GM04504 (cell line): ENCODE measurements at regions not wholly inside any gene's neighbourhood (a gene's known extent, or its start where the extent isn't known, plus 50 kb on each side); places are given as distances from the start of the nearest gene placed in this dataset.
"Not testable (repeated sequence)": the region's sequence is repeated elsewhere in the genome, so short reads cannot be mapped to it uniquely, and the experiment has no call there.

Experiments
- DNase-seq: peaks from one replicate; pipeline ENCODE4 v3.0.0-alpha.2; 2012; ENCODE audit warnings: low read depth

DNA sequence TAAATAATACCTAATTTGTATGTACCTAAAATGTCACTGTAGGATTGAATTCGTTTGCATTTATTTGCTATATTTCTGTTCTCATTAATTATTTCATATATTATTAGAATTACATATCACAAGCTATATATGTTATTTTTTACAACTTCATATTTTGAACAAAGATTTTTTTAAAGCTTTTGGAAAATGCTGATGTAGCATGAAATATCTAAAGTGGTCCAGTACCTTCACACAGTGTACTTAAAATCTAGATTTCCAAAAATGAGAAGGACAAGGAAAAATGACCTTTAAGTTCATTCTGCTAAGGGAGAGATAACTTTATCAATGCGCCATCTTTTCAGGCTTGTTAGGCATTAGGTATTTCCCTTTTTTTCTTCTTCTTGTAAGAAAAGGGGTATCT, 71.8 kb downstream of the LARP7 start:
- no peak for DNase-seq

DNA sequence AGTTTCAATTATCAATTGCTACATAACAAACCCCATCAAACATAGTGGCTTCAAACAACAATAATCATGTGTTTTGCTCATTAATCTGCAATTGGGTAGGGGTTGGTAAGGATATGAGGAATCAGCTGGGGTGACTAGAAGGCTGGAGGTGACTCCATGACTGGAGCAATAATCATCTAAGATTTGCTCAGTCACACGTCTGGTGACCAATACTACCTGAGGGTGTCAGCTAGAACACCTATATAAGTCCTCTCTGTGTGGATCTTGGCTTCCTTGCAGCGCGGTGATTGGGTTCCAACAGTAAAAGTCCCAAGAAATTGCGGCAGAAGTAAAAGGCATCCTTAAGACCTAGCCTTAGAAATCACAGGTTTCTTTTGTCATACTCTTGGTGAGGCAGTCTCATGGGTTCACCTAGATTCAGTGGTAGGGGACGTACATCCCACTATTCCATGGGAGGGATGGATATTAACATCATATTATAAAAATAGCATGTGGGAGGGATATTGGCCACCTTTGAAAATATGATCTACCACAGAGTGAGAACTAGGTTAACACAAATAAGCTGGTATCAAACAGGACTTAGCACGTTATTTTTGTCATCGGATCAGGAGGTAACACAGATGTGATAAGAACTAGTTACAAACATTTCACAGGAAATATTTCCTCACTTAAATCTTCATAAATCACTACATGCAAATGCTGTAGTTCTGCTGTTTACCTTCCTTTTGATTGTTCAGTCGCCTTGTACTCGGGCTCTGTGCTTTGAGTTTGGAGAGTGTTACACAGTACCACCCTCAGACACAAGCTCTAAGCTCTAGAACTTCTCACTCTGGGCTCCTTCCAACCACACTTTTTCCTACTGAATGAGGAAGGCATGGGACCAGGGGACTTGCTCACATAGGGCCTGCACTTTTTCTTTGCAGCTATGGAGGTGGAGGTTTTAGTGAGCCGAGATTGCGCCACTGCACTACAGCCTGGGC, 78.3 kb downstream of the LARP7 start:
- DNase-seq, result no peak

DNA sequence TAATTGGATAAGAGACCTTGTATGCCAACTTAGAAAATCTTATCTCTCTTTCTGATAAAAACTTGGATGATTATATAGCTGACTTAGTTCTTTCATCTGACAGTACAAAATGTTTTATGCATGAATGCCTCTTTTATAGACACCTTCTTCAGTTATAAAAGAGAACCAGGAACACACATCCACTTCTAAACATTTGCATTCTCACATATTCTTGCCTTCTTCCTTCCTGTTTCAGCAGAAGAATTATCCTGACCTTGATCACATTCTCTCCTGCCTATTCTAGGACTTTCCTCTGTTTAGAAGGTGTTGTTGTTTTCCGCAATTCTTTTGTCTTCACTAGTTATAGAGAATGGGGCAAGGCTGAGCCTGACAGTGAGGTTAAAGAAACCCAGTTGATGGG, 80.9 kb downstream of the LARP7 start:
- DNase-seq, result no peak

DNA sequence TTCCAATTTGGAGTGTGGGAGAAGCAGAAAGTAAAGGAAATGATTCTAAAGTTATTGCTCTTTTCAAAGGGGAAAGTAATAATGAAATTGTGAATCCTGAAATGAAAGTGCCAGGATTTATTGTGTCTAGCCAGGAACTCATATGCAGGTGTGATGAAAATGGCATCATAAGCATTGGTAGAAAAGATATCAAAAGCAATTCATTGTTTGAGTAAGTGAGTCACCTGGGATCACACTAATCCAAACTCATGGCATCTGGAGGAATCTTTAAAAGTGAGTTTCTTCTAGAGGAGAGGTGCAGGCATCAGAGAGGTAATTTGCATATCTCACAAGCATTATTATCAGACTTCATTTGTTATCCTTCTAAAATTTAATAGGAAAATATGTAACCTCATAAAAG, 84.7 kb downstream of the LARP7 start:
- no peak for DNase-seq

DNA sequence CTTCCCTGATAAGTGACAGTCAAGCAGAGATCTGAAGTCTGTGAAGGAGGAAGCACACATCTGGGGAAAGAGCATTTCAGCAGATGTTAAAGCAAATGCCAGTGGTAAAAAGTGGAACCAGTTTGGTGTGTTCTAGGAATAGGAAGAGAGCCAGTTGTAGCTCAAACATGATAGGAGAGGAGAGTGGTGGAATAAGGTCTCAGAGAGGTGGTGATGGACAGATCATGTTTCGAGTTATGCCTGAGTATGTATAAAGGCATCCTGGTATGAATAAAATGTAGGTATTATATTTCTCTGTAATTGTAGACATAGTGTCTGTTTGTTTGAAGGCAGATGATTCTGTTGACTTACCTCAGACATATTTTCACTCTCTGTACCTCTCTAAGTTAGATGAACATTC, 89.1 kb downstream of the LARP7 start:
- DNase-seq, result no peak

DNA sequence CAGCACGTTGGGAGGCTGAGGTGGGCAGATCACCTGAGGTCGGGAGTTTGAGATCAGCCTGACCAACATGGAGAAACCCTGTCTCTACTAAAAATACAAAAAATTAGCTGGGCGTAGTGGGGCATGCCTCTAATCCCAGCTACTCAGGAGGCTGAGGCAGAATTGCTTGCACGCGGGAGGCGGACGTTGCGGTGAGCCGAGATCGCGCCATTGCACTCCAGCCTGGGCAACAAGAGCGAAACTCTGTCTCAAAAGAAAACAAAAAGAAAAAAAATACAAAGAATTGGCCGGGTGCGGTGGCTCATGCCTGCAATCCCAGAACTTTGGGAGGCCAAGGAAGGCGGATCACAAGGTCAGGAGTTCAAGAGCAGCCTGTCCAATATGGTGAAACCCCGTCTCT, 90.8 kb downstream of the LARP7 start:
- DNase-seq, result not testable (repeated sequence)

DNA sequence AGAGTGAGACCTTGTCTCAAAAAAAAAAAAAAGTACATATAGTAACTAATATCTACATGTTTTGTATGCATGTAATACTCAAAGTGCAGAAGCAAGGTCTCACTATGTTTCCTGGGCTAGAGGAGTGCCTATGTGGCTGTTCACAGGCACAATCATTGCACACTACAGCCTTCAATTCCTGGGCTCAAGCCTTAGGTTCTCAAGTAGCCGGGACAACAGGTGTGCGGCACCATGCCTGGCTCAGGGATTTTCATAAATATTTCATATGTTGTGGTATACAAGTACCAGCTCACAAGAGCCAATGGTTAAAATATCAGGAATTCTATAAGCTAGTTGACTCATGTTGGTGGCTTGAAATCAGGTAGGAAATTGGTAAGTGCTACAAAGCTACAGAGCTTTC, 94.8 kb downstream of the LARP7 start:
- DNase-seq, result no peak

DNA sequence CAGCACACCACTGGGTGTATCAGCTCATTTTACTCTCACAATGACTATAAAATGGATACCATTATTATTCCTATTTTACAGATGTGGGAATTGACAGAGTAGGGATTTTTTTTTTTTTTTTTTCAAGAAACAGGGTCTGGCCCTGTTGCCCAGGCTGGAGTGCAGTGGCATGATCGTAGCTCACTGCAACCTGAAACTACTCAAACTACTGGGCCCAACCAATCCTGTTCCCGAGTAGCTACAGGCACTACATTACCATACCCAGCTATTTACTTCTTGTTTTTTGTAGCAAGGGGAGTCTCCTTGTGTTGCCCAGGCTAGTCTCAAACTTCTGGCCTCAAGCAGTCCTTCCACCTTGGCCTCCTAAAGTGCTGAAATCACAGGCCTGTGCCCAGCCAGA, 95.2 kb downstream of the LARP7 start:
- no peak for DNase-seq

DNA sequence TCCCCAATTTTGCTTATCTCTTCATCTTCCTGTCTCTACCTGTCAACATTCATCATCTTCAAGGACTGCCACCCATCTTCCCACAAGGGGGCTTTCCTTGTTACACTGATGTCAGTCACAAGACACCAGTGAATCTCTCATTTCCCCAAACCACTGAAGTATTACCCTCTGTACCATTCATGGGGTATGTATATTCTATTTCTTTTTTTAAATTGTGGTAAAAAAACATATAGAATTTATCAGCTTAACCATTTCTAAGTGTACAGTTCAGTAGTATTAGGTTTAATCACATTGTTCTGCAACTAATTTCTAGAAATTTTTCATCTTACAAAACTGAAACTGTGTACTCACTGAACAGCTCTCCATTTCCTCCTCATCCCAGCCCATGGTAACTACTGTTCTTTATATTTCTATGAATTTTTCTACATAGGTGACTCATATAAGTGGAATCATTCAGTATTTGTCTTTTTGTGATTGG, 98.6 kb downstream of the LARP7 start:
- DNase-seq, result no peak

DNA sequence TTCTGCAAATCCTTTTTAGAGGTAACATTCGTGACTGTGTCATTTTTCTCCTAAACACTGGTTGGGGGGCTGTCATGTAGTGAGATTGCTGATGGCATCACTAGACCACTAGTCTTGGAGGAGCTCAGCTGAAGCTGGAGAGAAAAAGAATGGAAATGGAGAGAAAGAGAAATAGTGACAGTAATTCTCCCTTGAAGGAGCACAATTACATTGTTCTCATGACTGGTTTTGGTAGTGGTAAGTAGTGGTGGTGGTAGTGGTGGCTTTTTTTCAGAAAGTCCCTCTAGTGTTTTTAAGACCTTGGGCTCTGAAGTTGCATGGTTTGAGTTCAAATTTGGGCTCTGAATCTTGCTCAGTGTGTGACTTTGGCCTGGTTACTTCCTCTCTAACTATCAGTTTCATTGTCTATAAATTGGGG, 99.8 kb downstream of the LARP7 start:
- DNase-seq, result no peak

DNA sequence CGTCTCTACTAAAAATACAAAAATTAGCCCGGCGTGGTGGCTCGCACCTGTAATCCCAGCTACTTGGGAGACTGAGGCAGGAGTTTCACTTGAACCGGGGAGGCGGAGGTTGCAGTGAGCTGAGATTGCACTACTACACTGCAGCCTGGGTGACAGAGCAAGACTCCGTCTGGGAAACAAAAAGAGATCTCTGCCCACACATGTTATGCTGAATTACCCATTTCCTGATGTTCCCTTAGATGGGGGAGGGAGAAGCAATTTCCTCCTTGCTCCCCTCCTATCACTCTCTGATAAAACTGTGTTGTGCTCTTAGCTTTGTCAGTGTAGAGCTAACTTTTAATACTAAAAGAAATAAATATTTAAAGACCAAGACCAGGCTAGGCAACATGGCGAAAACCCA, 102.5 kb downstream of the LARP7 start:
- no peak for DNase-seq

DNA sequence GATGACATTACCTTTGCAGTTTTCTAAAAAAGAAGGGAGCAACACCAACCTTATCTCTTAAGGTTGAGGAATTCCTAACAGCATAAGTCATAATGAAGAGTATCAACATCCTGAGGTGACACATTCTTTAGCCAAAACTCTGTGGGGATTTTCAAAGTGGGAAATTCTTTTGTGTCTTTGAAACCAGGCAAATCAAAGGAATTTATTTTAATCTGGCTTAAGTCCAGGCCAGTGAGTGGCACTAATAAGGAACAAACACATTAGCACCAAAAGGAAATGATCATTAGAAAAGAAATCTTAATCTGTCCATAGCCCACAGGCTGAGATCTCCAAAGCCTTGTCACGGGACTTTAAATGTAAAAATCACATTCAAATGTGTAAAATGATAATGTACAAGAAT, 110.1 kb downstream of the LARP7 start:
- no peak for DNase-seq

DNA sequence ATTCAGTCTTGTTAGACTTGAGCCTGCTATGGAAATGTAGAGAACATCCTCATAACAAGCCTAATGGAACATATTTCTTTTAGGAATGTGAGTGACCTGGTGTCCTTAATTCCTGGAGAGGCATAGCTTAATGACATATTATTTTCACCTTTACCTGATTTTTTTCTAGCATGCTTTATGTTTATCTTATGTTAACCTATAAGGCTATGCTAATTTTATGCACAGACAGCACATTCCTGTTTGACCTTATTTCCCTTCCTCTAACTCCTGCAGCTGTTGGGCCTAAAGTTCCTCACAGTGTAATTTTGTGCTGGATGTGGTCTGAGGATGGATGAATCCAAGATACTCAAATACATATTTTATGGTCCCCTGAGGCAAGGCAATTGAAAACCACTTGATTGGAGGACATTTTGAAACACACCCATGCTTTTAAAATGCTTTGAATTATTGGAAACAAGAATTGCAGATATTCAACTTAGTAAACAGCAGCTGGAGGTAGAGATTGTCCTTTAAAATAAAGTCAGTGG, 111.5 kb downstream of the LARP7 start:
- DNase-seq, result no peak

DNA sequence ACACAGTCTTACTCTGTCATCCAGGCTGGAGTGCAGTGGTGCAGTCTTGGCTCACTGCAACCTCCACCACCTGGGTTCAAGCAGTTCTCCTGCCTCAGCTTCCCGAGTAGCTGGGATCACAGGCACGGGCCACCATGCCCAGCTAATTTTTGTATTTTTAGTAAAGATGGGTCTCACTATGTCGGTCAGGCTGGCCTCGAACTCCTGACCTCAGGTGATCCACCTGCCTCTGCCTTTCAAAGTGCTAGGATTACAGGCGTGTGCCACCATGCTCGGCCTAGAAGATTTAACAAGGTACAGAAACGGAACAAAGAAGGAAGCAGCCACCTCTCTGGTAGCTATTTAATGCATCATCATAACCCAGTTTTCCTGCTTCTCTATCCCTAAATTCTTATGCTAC, 113.8 kb downstream of the LARP7 start:
- DNase-seq, result not testable (repeated sequence)

DNA sequence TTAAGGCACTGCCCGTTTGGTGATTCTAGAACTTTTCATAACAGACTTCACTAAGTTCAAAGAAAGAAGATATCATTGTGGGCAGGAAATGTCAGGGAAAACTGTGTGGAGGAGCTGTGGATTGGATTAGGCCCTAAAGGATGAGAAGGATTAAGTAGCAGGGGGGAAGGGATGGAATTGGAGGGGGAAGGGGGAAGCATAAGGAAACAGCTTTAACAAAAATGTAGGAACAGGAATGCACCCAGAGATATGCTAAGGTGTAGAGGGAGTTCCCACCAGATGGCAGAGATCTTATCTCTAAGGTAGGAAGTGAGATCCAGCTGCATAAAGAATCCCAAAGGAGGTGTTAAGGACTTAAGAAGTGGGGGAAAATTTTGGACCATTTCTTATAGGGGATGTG, 114.5 kb downstream of the LARP7 start:
- no peak for DNase-seq

DNA sequence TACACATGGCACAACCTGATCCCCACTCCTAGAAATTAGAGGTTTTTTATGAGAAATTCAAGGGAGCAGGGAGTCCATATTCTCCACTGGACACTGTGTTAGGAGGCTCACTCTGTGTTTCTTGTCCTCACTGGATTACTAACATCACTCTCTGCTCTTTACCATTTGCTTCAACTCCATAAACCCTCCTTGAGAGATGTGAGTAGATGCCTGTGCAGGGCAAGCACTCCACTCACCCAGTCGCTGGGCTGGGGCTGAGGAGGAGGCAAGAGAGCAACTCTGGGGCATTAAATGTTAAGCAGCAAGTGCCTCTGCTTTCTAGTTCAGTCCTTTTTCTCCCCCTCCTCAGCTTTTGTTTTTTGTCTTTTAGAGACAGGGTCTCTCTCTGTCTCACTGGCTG, 115.1 kb downstream of the LARP7 start:
- no peak for DNase-seq

DNA sequence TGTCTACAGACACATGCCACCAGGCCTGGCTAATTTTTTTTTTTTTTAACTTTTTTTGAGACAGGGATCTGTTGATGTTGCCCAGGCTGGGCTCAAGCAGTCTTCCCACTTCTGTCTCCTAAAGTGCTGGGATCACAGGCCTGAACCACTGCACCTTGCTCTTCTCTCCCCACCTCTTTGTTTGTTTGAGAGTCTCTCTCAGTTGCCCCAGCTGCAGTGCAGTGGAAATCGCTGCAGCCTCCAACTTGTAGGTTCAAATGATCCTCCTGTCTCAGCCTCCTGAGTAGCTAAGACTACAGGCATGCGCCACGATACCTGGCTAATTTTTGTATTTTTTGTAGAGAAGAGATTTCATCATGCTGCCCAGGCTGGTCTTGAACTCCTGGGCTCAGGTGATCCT, 115.6 kb downstream of the LARP7 start:
- no peak for DNase-seq

DNA sequence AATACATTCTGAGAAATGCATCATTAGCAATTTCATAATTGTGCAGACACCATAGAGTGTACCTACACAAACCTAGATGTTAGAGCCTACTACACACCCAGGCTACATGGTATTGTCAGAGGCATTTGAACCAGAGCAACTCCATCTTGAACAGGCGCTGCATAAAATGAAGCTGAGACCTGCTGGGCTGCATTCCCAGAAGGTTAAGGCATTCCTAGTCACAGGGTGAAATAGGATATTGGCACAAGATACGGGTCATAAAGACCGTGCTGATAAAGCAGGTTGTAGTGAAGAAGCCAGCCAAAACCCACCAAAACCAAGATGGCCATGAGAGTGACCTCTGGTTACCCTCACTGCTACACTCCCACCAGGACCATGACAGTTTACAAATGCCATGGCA, 116.4 kb downstream of the LARP7 start:
- DNase-seq, result no peak

DNA sequence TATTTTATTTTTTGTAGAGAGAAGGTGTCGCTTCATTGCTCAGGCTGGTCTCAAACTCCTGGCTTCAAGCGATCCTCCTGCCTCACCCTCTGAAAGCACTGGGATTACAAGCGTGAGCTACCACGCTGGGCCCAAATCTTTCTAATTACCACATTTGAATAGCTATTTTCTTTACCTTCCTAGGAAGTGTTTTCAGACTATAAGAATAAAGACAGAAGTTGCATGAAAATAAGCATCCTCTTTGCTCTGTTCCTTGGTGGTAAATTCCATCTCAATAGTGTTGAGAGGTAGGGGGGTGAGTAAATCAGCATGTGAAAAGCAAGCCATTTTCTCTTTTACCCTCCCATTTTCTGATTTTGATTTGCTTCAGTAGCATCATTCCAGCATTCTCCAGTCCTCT, 122.4 kb downstream of the LARP7 start:
- DNase-seq, result no peak

DNA sequence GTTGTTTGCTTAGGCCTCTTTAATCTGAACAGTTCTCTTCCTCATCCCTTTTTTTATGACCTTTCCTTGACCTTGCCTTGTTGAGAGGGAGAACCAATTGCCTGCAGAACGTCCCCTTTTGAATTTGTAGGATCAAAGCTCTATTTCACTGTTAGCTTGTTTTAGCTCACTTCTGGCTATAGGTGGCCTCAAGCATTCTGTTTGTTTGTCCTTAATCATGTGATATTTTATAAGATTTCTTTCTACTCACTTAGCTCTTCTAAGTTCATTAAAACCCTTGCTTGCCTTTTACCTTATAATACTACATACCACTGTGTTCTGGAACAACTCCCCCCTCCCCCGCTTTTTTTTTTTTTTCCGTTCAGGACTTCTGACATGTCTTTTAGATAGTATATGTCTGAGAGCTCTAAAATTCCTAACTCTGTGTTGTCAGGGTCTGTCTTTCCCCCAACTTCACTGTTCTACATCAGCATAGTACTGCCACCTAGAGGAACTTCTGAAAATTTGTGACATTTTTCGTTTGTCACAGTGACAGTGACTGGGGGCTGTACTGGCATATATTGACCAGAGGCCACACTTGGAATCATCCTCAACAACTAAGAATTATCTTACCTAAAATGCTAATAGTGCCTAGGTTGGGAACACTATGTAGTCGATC, 128.5 kb downstream of the LARP7 start:
- DNase-seq, result no peak

DNA sequence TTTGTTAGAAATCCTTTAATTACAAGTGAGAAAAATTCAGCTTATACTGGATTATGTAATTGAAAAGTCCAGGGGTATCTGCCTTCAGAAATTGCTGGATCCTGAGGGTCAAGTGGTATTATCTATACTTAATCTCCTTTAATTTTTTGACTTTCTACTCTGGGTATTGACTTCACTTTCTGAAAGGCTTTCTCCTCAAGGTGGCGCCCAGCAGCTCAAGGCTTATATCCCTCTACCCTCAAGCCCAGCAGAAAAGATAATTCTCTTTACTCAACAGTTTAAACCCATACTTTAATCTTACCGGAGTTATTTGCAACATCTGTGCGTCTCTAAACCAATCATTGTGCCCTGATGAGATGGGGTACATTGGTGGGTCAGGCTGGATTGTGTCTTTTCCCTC, 129.5 kb downstream of the LARP7 start:
- peak; percentile 5 for DNase-seq

DNA sequence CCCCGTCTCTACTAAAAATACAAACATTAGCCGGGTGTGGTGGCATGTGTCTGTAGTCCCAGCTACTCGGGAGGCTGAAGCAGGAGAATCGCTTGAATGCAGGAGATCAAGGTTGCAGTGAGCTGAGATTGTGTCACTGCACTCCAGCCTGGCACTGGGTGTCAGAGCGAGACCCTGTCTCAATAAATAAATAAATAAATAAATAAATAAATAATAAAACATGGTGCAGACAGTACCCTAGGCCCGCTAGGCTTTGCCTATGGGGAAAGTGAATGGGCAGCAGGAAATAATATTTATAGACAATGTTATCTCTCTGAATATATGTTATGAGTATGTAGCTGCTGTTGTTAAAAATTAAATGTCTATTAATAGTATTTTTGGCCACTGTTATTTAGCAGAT, 130.4 kb downstream of the LARP7 start:
- no peak for DNase-seq

DNA sequence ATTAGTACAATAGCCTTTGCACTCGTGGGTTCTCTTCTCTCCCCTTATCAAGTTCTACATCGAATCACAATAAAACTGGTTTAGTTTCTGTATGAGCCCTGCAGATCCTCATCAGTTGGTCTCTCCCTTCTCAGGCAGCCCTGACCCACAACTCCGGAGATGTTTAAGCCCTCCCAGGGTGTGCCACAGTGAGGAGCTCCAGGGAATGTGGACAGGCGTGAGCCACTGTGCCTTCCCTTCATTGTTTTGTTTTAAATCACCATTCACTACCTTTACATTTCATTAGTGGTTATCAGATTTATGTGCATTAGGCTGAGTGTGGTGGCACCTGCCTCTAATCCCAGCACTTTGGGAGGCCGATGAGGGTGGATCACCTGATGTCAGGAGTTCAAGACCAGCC, 133.2 kb downstream of the LARP7 start:
- DNase-seq, result no peak
